ENCODE measurements at regions not wholly inside any gene's neighbourhood (a gene's known extent, or its start where the extent isn't known, plus 50 kb on each side); places are given as distances from the start of the nearest gene placed in this dataset.

DNA sequence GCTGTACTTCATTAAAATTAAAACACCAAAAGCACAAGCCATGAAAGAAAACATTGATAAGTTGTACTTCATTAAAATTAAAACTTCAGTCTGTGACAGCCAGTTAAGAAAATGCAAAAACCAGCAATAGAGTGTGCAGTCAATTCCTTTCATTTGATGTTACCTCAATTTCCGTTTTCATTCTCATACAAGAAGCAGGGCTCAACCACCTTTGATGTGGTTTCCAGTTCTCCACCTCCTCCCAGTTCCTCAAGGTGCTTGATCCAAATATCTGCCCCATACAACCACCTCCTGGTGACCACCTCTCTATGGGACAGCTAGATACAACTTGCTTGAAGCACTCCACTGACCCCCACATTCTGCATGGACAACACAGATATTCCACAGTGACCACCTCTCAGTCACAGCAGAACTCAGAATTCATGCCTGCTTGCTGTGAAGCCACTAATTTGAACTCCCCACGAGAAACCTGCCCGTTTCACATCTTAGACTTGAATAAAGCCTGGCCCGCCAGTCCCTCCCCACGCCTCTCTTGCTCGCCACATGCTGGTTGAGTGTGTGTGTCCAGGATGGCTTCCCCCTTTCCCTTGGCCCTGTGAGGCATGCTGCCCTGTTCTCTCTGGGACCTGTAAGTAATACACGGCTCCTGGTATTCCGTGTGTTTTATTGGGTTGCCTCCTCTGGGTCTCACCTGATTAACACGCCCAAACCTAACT lies 66.1 kb downstream of the FAM50B start:
- no peak for TF ChIP-seq POLR2A (IDR thresholded peaks at IDR 0.05)
- TF ChIP-seq CTCF (IDR thresholded peaks at IDR 0.05), result no peak
